ENCODE measurements at regions not wholly inside any gene's neighbourhood (a gene's known extent, or its start where the extent isn't known, plus 50 kb on each side); places are given as distances from the start of the nearest gene placed in this dataset.
A peak's percentile ranks its signal among the peaks of the same experiment; 100 is the strongest.

DNA sequence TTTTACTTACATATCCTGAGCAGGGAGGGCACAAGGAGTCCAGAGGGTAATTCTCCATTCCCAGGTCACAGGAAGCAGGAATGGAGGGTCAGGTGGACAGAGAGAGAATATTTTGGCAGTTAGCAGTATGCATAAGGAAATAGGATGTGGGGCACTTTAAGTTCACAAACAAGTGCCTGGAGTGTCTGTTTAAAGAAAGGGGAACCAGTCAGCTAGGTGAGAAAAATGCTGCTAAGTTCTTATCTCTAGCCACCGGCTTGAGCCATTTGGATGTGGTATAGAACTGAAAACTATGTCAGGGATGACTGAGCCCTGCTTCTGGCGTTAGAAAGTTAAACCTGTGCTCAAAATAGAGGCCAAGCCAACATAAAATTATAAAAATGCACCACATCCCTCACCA is 739.7 kb upstream of the NCAM2 start (continued):
- TF ChIP-seq, protein P1, sequence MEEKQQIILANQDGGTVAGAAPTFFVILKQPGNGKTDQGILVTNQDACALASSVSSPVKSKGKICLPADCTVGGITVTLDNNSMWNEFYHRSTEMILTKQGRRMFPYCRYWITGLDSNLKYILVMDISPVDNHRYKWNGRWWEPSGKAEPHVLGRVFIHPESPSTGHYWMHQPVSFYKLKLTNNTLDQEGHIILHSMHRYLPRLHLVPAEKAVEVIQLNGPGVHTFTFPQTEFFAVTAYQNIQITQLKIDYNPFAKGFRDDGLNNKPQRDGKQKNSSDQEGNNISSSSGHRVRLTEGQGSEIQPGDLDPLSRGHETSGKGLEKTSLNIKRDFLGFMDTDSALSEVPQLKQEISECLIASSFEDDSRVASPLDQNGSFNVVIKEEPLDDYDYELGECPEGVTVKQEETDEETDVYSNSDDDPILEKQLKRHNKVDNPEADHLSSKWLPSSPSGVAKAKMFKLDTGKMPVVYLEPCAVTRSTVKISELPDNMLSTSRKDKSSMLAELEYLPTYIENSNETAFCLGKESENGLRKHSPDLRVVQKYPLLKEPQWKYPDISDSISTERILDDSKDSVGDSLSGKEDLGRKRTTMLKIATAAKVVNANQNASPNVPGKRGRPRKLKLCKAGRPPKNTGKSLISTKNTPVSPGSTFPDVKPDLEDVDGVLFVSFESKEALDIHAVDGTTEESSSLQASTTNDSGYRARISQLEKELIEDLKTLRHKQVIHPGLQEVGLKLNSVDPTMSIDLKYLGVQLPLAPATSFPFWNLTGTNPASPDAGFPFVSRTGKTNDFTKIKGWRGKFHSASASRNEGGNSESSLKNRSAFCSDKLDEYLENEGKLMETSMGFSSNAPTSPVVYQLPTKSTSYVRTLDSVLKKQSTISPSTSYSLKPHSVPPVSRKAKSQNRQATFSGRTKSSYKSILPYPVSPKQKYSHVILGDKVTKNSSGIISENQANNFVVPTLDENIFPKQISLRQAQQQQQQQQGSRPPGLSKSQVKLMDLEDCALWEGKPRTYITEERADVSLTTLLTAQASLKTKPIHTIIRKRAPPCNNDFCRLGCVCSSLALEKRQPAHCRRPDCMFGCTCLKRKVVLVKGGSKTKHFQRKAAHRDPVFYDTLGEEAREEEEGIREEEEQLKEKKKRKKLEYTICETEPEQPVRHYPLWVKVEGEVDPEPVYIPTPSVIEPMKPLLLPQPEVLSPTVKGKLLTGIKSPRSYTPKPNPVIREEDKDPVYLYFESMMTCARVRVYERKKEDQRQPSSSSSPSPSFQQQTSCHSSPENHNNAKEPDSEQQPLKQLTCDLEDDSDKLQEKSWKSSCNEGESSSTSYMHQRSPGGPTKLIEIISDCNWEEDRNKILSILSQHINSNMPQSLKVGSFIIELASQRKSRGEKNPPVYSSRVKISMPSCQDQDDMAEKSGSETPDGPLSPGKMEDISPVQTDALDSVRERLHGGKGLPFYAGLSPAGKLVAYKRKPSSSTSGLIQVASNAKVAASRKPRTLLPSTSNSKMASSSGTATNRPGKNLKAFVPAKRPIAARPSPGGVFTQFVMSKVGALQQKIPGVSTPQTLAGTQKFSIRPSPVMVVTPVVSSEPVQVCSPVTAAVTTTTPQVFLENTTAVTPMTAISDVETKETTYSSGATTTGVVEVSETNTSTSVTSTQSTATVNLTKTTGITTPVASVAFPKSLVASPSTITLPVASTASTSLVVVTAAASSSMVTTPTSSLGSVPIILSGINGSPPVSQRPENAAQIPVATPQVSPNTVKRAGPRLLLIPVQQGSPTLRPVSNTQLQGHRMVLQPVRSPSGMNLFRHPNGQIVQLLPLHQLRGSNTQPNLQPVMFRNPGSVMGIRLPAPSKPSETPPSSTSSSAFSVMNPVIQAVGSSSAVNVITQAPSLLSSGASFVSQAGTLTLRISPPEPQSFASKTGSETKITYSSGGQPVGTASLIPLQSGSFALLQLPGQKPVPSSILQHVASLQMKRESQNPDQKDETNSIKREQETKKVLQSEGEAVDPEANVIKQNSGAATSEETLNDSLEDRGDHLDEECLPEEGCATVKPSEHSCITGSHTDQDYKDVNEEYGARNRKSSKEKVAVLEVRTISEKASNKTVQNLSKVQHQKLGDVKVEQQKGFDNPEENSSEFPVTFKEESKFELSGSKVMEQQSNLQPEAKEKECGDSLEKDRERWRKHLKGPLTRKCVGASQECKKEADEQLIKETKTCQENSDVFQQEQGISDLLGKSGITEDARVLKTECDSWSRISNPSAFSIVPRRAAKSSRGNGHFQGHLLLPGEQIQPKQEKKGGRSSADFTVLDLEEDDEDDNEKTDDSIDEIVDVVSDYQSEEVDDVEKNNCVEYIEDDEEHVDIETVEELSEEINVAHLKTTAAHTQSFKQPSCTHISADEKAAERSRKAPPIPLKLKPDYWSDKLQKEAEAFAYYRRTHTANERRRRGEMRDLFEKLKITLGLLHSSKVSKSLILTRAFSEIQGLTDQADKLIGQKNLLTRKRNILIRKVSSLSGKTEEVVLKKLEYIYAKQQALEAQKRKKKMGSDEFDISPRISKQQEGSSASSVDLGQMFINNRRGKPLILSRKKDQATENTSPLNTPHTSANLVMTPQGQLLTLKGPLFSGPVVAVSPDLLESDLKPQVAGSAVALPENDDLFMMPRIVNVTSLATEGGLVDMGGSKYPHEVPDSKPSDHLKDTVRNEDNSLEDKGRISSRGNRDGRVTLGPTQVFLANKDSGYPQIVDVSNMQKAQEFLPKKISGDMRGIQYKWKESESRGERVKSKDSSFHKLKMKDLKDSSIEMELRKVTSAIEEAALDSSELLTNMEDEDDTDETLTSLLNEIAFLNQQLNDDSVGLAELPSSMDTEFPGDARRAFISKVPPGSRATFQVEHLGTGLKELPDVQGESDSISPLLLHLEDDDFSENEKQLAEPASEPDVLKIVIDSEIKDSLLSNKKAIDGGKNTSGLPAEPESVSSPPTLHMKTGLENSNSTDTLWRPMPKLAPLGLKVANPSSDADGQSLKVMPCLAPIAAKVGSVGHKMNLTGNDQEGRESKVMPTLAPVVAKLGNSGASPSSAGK (IDR thresholded peaks at IDR 0.05), result no peak
- TF ChIP-seq SAFB (IDR thresholded peaks at IDR 0.05; ENCODE audit: borderline replicate concordance, low read depth, low read length) (no peak), CREM (IDR thresholded peaks at IDR 0.05; ENCODE audit: low read depth) (0 out of 2 replicates have a peak, but pooled peaks have one; percentile 50), ZNF668 (CRISPR knock-in tag; IDR thresholded peaks at IDR 0.05) (no peak), MEF2A (IDR thresholded peaks at IDR 0.05; ENCODE audit: control insufficient read depth, low read depth, low read length) (peak; percentile 43; the same call in 1 of the 2 replicates), ZNF780A (CRISPR knock-in tag; IDR thresholded peaks at IDR 0.05) (no peak), KAT8 (IDR thresholded peaks at IDR 0.05; ENCODE audit: low read depth) (no peak), PHB2 (IDR thresholded peaks at IDR 0.05; ENCODE audit: low read depth) (no peak), ZNF184 (CRISPR knock-in tag; IDR thresholded peaks at IDR 0.05) (no peak), ZNF707 (CRISPR knock-in tag; conservative IDR thresholded peaks at IDR 0.05) (no peak), SIRT6 (IDR thresholded peaks at IDR 0.05; ENCODE audit: low read depth, low read length) (no peak), ELF4 (CRISPR knock-in tag; IDR thresholded peaks at IDR 0.05) (no peak), ZFX (CRISPR knock-in tag; IDR thresholded peaks at IDR 0.05) (no peak), NFIX (CRISPR knock-in tag; IDR thresholded peaks at IDR 0.05; ENCODE audit: low read depth) (no peak), RBM39 (optimal IDR thresholded peaks at IDR 0.05; ENCODE audit: low read depth, low read length) (no peak)
- TF ChIP-seq, protein P2, sequence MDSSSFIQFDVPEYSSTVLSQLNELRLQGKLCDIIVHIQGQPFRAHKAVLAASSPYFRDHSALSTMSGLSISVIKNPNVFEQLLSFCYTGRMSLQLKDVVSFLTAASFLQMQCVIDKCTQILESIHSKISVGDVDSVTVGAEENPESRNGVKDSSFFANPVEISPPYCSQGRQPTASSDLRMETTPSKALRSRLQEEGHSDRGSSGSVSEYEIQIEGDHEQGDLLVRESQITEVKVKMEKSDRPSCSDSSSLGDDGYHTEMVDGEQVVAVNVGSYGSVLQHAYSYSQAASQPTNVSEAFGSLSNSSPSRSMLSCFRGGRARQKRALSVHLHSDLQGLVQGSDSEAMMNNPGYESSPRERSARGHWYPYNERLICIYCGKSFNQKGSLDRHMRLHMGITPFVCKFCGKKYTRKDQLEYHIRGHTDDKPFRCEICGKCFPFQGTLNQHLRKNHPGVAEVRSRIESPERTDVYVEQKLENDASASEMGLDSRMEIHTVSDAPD (CRISPR knock-in tag; IDR thresholded peaks at IDR 0.05), result no peak
- TF ChIP-seq, protein P3, sequence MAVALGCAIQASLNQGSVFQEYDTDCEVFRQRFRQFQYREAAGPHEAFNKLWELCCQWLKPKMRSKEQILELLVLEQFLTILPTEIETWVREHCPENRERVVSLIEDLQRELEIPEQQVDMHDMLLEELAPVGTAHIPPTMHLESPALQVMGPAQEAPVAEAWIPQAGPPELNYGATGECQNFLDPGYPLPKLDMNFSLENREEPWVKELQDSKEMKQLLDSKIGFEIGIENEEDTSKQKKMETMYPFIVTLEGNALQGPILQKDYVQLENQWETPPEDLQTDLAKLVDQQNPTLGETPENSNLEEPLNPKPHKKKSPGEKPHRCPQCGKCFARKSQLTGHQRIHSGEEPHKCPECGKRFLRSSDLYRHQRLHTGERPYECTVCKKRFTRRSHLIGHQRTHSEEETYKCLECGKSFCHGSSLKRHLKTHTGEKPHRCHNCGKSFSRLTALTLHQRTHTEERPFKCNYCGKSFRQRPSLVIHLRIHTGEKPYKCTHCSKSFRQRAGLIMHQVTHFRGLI (CRISPR knock-in tag; IDR thresholded peaks at IDR 0.05), result no peak

Measured in K562 (cell line).